Common myeloid progenitor, CD34-positive (primary cell): ENCODE measurements at regions not wholly inside any gene's neighbourhood (a gene's known extent, or its start where the extent isn't known, plus 50 kb on each side); places are given as distances from the start of the nearest gene placed in this dataset.
"Not testable (repeated sequence)": the region's sequence is repeated elsewhere in the genome, so short reads cannot be mapped to it uniquely, and the experiment has no call there.

ENCODE experiments used
- CTCF ChIA-PET: fragments of 350-600 bp; sonication (Branson Sonifier 250); formaldehyde crosslinking; loops from one replicate; lab custom pipeline; 2021; ENCODE audit warnings: antibody characterized with exemption; lab: Charles Lee
- POLR2A ChIA-PET: fragments of 350-600 bp; sonication (Branson Sonifier 250); formaldehyde crosslinking; loops from one replicate; lab custom pipeline; 2021; ENCODE audit warnings: antibody characterized with exemption; lab: Charles Lee
- DNase-seq, 3 donors: peaks; one replicate each; pipeline versions ENCODE4 v3.0.0 to v3.0.0-alpha.2; 2013
- H3K27ac ChIP-seq, 2 experiments: 1 replicate in 1 of 2; 2 replicates in 1 of 2; pipeline ENCODE4 v1.7.0; 2013; ENCODE audit warnings: inconsistent platforms in 2 of 2, low read length in 2 of 2, mild to moderate bottlenecking in 2 of 2, low read depth in 1 of 2, moderate library complexity in 1 of 2; ENCODE audit not compliant: severe bottlenecking in 2 of 2, insufficient read depth in 1 of 2, poor library complexity in 1 of 2
- H3K27me3 ChIP-seq, 5 experiments: replicated peaks in 2 of 5; 1 replicate in 3 of 5; 2 replicates in 2 of 5; pipeline versions ENCODE4 v1.6.1 to v1.7.0; 2013; ENCODE audit warnings: low read length in 4 of 5, mild to moderate bottlenecking in 2 of 5, moderate library complexity in 2 of 5, inconsistent platforms in 1 of 5; ENCODE audit not compliant: insufficient read depth in 5 of 5, control insufficient read depth in 4 of 5
- H3K36me3 ChIP-seq, 4 experiments: 1 replicate in 2 of 4; 2 replicates in 2 of 4; pipeline versions ENCODE4 v1.6.1 to v1.7.0; 2013; ENCODE audit warnings: low read length in 3 of 4, control low read depth in 1 of 4, mild to moderate bottlenecking in 1 of 4; ENCODE audit not compliant: control insufficient read depth in 4 of 4, insufficient read depth in 4 of 4
- H3K4me1 ChIP-seq, 4 experiments: 1 replicate in 3 of 4; 2 replicates in 1 of 4; pipeline versions ENCODE4 v1.6.1 to v1.7.1; 2013; ENCODE audit warnings: low read length in 3 of 4, mild to moderate bottlenecking in 3 of 4, control low read depth in 1 of 4, inconsistent platforms in 1 of 4, moderate library complexity in 1 of 4; ENCODE audit not compliant: control insufficient read depth in 4 of 4, insufficient read depth in 4 of 4; ENCODE audit errors: control extremely low read depth in 1 of 4
- H3K4me3 ChIP-seq, 7 experiments: 1 replicate in 4 of 7; 2 replicates in 3 of 7; pipeline versions ENCODE4 v1.5.1 to v1.7.0; 2013; ENCODE audit warnings: mild to moderate bottlenecking in 7 of 7, low read length in 6 of 7, moderate library complexity in 6 of 7, inconsistent platforms in 2 of 7, low read depth in 2 of 7, control low read depth in 1 of 7; ENCODE audit not compliant: insufficient read depth in 4 of 7, control insufficient read depth in 1 of 7; ENCODE audit errors: extremely low read depth in 1 of 7
- H3K9me3 ChIP-seq, 5 experiments: 1 replicate in 4 of 5; 2 replicates in 1 of 5; pipeline versions ENCODE4 v1.6.1 to v1.7.1; 2013; ENCODE audit warnings: low read length in 4 of 5, mild to moderate bottlenecking in 2 of 5, inconsistent platforms in 1 of 5, low read depth in 1 of 5, moderate library complexity in 1 of 5; ENCODE audit not compliant: control insufficient read depth in 4 of 5, insufficient read depth in 2 of 5; ENCODE audit errors: control extremely low read depth in 1 of 5
- WGBS: methylation state at CpG from one replicate; pipeline ENCODE4 v1.1.5; 2013; ENCODE audit not compliant: insufficient coverage; 5-methylcytosine and 5-hydroxymethylcytosine counted together

- H3K4me1 ChIP-seq, H3K27ac ChIP-seq, H3K4me3 ChIP-seq, CTCF ChIA-PET, H3K27me3 ChIP-seq, H3K36me3 ChIP-seq, H3K9me3 ChIP-seq, DNase-seq, POLR2A ChIA-PET: not testable (repeated sequence)
Observed at GRCh38 chrX:134311994-134312393, 61.1 kb upstream of the PHF6 start.

- peaks cover 0 to 3% (median 0%) of the 10 kb centered on the region in 5 experiments for H3K27me3 ChIP-seq
- DNase-seq: no peak
- H3K36me3 ChIP-seq: no peaks in the 10 kb centered on the region
- H3K9me3 ChIP-seq: peaks cover 0 to 9% (median 0%) of the 10 kb centered on the region in 5 experiments
- H3K4me1 ChIP-seq: no peaks in the 10 kb centered on the region
- H3K4me3 ChIP-seq: no peak overlapping the region
- 88% methylated on average over 1 of the region's 1 CpG for WGBS
- CTCF ChIA-PET: no interaction called here
- POLR2A ChIA-PET: no interaction called here
- no peak overlapping the region for H3K27ac ChIP-seq
Observed at GRCh38 chrX:134313418-134313817, 59.7 kb upstream of the PHF6 start.

GRCh38 chrX:134315866-134316265 is 57.2 kb upstream of the PHF6 start:
- H3K27ac ChIP-seq: no peak overlapping the region
- H3K36me3 ChIP-seq: no peaks in the 10 kb centered on the region
- H3K27me3 ChIP-seq: peaks cover 0 to 3% (median 0%) of the 10 kb centered on the region in 5 experiments
- peak in 1 of 3 donors; percentile 0 for DNase-seq
- 81% methylated on average over 3 of the region's 3 CpGs for WGBS
- CTCF ChIA-PET: no interaction called here
- H3K4me3 ChIP-seq: no peak overlapping the region
- peaks cover 0 to 9% (median 0%) of the 10 kb centered on the region in 5 experiments for H3K9me3 ChIP-seq
- H3K4me1 ChIP-seq: no peaks in the 10 kb centered on the region
- POLR2A ChIA-PET: interaction anchor here (0.6 kb wide), 1 partner anchor 19 kb away, joined by 3 read pairs; no protein-coding TSS in a partner anchor
